Right lobe of liver (tissue), 6 donors: ENCODE measurements at regions not wholly inside any gene's neighbourhood (a gene's known extent, or its start where the extent isn't known, plus 50 kb on each side); places are given as distances from the start of the nearest gene placed in this dataset.
"Not testable (repeated sequence)": the region's sequence is repeated elsewhere in the genome, so short reads cannot be mapped to it uniquely, and the experiment has no call there.

Experiments used
- ATAC-seq, 4 donors: fragments of 200-7000 bp; cut with Tn5 transposase; one replicate each; pipeline ENCODE4 v1.9.1; 2020; ENCODE audit warnings: mild to moderate bottlenecking in 4 of 4, moderate library complexity in 4 of 4
- DNase-seq, 3 donors: peaks; one replicate each; pipeline ENCODE4 v3.0.0-alpha.2; 2020
- H3K27ac ChIP-seq, 3 donors: fragments of 200-600 bp; one replicate each; pipeline ENCODE4 v1.8.0; 2022
- H3K27me3 ChIP-seq, 2 donors: fragments of 200-600 bp; one replicate each; pipeline ENCODE4 v1.8.0; 2022
- H3K36me3 ChIP-seq, 4 donors: fragments of 200-600 bp; sonication (generic) in 1 of 4; one replicate each; pipeline versions ENCODE4 v1.5.1 to v1.8.0; 2017 to 2022; ENCODE audit warnings: control low read depth in 1 of 4
- H3K4me1 ChIP-seq, 4 donors: fragments of 200-600 bp; sonication (generic) in 1 of 4; one replicate each; pipeline versions ENCODE4 v1.5.1 to v1.8.0; 2017 to 2022; ENCODE audit warnings: control low read depth in 1 of 4
- H3K4me3 ChIP-seq, 3 donors: fragments of 200-600 bp; one replicate each; pipeline ENCODE4 v1.8.0; 2022
- H3K9me3 ChIP-seq, 4 donors: fragments of 200-600 bp; sonication (generic) in 1 of 4; one replicate each; pipeline versions ENCODE4 v1.5.1 to v1.8.0; 2017 to 2022; ENCODE audit warnings: control low read depth in 1 of 4
- POLR2A ChIP-seq: fragments of 450-650 bp; IDR thresholded peaks from one replicate; pipeline ENCODE4 v1.6.1; 2017; ENCODE audit warnings: antibody characterized with exemption, mild to moderate bottlenecking
- WGBS: methylation state at CpG from one replicate; pipeline ENCODE4 v1.1.6; 2018; ENCODE audit warnings: low coverage, low lambda C conversion rate; ENCODE audit not compliant: insufficient coverage; ENCODE audit errors: missing lambda C conversion rate; 5-methylcytosine and 5-hydroxymethylcytosine counted together
- intact Hi-C, 2 donors: fragments of 100-400 bp; cut with DNase I; formaldehyde crosslinking; loops; one replicate each; pipeline versions ENCODE4 v1.11.2 to v1.14.1; 2022
- TF ChIP-seq, protein P1 (sequence below), 4 donors: fragments of 200-600 bp in 3 of 4; fragments of 450-650 bp in 1 of 4; IDR thresholded peaks; one replicate each; pipeline versions ENCODE4 v1.5.1 to v1.8.0; 2016 to 2022; ENCODE audit warnings: antibody characterized with exemption in 4 of 4, mild to moderate bottlenecking in 2 of 4
- donor health status: DM: no; HTN: yes; CAD: no.
- donor health status: DM: no; HTN: no; CAD: no.
- donor health status: DM: no; HTN: no; CAD: no.
- donor health status: DM: no; HTN: yes; CAD: no.
- donor health status: DM: no; HTN: yes; CAD: no.

DNA sequence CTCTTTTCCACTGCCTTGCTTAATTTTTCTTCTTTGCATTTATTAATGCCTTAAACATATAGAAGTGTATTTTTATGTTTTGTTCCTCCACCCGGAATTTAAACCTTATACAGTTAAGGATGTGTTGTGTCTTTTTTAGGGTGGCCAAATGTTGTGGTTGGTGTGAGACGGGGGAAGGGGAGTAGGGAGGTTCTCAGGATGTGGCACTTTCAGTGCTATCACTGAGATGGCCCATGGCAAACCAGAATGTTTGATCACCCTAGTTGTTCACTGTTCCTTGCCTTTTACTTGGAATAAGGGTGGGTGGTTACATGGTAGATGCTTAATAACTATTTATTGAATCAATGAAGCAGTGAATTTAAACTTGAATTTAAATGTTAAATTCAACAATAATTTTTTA lies 216.0 kb upstream of the SLITRK1 start:
- H3K9me3 ChIP-seq, result no peaks in the 10 kb centered on the region
- H3K27ac ChIP-seq, result no peak overlapping the region
- TF ChIP-seq, protein P1, sequence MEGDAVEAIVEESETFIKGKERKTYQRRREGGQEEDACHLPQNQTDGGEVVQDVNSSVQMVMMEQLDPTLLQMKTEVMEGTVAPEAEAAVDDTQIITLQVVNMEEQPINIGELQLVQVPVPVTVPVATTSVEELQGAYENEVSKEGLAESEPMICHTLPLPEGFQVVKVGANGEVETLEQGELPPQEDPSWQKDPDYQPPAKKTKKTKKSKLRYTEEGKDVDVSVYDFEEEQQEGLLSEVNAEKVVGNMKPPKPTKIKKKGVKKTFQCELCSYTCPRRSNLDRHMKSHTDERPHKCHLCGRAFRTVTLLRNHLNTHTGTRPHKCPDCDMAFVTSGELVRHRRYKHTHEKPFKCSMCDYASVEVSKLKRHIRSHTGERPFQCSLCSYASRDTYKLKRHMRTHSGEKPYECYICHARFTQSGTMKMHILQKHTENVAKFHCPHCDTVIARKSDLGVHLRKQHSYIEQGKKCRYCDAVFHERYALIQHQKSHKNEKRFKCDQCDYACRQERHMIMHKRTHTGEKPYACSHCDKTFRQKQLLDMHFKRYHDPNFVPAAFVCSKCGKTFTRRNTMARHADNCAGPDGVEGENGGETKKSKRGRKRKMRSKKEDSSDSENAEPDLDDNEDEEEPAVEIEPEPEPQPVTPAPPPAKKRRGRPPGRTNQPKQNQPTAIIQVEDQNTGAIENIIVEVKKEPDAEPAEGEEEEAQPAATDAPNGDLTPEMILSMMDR (IDR thresholded peaks at IDR 0.05), result no peak
- TF ChIP-seq POLR2A, result no peak
- intact Hi-C loops, result no loop called here
- H3K36me3 ChIP-seq, result no peaks in the 10 kb centered on the region
- 42% methylated on average over 2 of the region's 2 CpGs for whole genome bisulfite sequencing
- DNase-seq, result no peak
- H3K4me3 ChIP-seq, result no peak overlapping the region
- no peaks in the 10 kb centered on the region for H3K4me1 ChIP-seq
- ATAC-seq, result no peak
- H3K27me3 ChIP-seq, result no peaks in the 10 kb centered on the region

DNA sequence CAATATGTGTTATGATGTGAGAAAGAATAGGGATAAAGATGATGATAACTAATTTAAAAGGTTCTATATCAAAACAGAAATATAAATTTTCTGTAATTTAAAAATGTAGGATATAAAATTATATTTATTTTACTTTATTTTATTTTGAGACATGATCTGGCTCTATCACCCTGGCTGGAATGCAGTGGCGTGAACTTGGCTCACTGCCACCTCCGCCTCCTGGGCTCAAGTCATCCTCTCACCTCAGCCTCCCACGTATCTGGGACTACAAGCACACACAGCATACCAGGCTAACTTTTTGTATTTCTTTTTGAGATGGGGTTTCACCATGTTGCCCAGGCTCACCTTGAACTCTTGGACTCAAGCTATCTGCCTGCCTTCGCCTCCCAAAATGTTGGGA lies 214.9 kb upstream of the SLITRK1 start:
- DNase-seq, result no peak
- intact Hi-C loops, result no loop called here
- TF ChIP-seq, protein P1 (IDR thresholded peaks at IDR 0.05), result no peak
- no peak for TF ChIP-seq POLR2A
- no peak overlapping the region for H3K27ac ChIP-seq
- H3K27me3 ChIP-seq, result no peaks in the 10 kb centered on the region
- H3K9me3 ChIP-seq, result no peaks in the 10 kb centered on the region
- no peak for ATAC-seq
- no peak overlapping the region for H3K4me3 ChIP-seq
- 47% methylated on average over 4 of the region's 4 CpGs for WGBS
- no peaks in the 10 kb centered on the region for H3K4me1 ChIP-seq
- H3K36me3 ChIP-seq, result no peaks in the 10 kb centered on the region

DNA sequence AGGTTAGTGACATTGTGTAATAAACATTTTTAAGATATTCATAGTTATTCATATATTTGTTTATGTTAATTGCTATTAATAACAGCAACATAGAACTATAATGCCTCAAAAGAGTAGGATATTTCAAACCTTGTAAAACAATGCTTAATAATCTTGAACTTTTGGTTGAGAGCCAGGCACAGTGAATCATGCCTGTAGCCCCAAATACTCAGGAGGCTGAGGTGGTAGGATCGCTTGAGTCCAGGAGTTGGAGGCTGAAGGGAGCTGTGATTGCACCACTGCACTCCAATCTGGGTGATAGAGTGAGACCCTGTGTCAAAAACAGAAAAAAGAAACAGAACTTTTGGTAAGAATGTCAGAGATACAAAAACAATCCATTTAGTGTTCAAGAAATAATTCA lies 213.9 kb upstream of the SLITRK1 start:
- Histone ChIP-seq H3K36me3 (no peaks in the 10 kb centered on the region), H3K27ac (no peak overlapping the region), H3K27me3 (no peaks in the 10 kb centered on the region), H3K4me1 (no peaks in the 10 kb centered on the region), H3K9me3 (no peaks in the 10 kb centered on the region), H3K4me3 (no peak overlapping the region)
- intact Hi-C loops, result no loop called here
- TF ChIP-seq POLR2A, result no peak
- TF ChIP-seq, protein P1 (IDR thresholded peaks at IDR 0.05), result no peak
- ATAC-seq (no peak), DNase-seq (no peak)
- 75% methylated on average over 1 of the region's 1 CpG for WGBS

DNA sequence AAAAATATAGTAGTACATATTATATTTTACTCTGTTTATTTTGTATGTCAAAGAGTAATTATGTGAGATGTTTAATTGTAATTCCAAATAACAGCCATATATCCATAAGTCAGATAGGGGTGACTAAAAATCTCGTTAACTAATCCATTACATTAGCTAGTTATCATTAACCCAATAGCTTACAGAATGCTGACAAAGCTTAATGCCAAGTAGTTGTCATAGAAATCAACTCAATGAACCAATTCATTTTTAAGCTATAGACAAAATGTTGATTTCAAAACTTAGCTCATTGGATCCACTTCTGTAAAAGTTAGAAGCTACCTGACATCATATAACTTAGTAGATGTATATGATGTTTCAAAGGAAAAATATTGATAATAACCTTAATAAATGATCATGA lies 206.7 kb upstream of the SLITRK1 start:
- WGBS, result 21% methylated on average over 1 of the region's 1 CpG
- no peaks in the 10 kb centered on the region for H3K4me1 ChIP-seq
- TF ChIP-seq, protein P1 (IDR thresholded peaks at IDR 0.05), result no peak
- no peak for TF ChIP-seq POLR2A

DNA sequence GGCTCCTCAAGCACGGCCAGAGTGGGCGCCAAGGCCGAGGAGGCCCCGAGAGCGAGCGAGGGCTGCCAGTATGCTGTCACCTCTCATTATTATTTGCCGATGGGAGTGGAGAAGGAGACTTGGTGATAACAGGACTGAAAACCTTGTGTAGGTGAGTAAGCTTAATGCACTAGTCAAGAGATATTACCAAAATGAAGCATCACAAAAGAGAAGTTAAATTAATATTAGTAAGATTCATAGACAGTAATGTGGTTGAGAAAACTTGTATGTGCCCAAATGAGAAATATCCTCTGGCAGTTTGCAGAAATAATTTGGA lies 204.5 kb upstream of the SLITRK1 start:
- Histone ChIP-seq H3K4me1 (no peaks in the 10 kb centered on the region), H3K4me3 (no peak overlapping the region), H3K36me3 (no peaks in the 10 kb centered on the region), H3K9me3 (no peaks in the 10 kb centered on the region), H3K27me3 (no peaks in the 10 kb centered on the region), H3K27ac (no peak overlapping the region)
- intact Hi-C loops, result no loop called here
- ATAC-seq, result no peak
- WGBS, result 86% methylated on average over 5 of the region's 7 CpGs
- DNase-seq, result no peak
- TF ChIP-seq, protein P1 (IDR thresholded peaks at IDR 0.05), result no peak
- no peak for TF ChIP-seq POLR2A

More for the DNA sequence above, 206.7 kb upstream of the SLITRK1 start:
- Histone ChIP-seq H3K27ac (no peak overlapping the region), H3K9me3 (no peaks in the 10 kb centered on the region), H3K4me3 (no peak overlapping the region), H3K27me3 (no peaks in the 10 kb centered on the region), H3K36me3 (no peaks in the 10 kb centered on the region)
- no peak for ATAC-seq
- intact Hi-C loops, result no loop called here
- no peak for DNase-seq

DNA sequence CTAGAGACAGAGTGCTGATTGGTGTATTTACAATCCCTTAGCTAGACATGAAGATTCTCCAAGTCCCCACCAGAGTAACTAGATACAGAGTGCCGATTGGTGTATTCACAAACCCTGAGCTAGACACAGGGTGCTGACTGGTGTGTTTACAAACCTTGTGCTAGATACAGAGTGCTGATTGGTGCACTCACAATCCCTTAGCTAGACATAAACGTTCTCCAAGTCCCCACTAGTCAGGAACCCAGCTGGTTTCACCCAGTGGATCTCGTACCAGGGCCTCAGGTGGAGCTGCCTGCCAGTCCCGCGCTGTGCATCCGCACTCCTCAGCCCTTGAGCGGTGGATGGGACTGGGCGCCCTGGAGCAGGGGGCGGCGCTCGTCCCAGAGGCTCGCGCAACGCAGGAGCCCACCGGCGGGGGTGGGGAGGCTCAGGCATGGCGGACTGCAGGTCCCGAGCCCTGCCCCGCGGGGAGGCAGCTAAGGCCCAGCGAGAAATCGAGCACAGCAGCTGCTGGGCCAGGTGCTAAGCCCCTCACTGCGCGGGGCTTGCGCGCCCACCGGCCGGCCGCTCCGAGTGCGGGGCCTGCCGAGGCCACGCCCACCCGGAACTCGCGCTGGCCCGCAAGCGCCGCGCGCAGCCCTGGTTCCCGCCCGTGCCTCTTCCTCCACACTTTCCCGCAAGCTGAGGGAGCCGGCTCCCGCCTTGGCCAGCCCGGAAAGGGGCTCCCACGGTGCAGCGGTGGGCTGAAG lies 204.0 kb upstream of the SLITRK1 start:
- intact Hi-C loops, H3K27me3 ChIP-seq, H3K36me3 ChIP-seq, ATAC-seq, H3K4me3 ChIP-seq, H3K27ac ChIP-seq, H3K9me3 ChIP-seq, DNase-seq, H3K4me1 ChIP-seq: not testable (repeated sequence)
- 98% methylated on average over 9 of the region's 49 CpGs for WGBS
